ENCODE measurements at regions not wholly inside any gene's neighbourhood (a gene's known extent, or its start where the extent isn't known, plus 50 kb on each side); places are given as distances from the start of the nearest gene placed in this dataset.
A peak's percentile ranks its signal among the peaks of the same experiment; 100 is the strongest.
"Not testable (repeated sequence)": the region's sequence is repeated elsewhere in the genome, so short reads cannot be mapped to it uniquely, and the experiment has no call there.

GRCh38 chr18:22564036-22564435 lies 146.3 kb upstream of the CTAGE1 start:
- peak; percentile 37 for DNase-seq (ENCODE audit: low read depth)

DNA sequence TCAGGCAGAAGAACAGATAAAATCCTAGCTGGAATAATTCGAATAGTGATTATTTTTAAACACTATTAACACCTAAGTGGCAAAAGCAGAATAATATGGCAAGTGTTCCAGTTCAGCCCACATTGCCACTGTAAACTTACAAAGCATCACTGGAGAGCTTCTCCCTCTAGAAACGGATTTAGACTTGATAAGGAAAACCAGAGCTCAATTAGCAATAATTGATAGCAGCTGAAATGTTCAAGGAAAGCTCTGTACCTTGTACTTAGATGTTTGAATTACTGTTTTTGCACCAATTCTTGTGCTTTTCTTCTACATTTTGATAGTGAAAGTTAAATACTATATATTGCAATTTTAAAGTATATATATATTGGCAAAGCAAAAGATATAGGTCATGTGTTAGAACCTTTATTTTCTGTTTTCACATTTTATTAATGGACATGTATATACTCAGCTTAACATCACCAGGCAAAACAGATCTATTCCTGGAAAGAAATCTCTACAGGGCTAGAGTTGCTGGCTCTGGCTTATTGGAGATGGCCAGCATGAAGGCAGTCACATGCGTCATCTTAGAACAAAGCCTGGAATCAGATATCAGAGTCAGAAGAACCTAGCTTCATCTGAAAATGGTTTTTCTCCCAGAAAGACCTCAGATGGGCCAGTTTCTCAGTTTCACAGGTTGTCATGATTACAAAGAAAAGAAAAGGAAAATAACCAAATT lies 149.1 kb upstream of the CTAGE1 start:
- DNase-seq (ENCODE audit: low read depth), result no peak

DNA sequence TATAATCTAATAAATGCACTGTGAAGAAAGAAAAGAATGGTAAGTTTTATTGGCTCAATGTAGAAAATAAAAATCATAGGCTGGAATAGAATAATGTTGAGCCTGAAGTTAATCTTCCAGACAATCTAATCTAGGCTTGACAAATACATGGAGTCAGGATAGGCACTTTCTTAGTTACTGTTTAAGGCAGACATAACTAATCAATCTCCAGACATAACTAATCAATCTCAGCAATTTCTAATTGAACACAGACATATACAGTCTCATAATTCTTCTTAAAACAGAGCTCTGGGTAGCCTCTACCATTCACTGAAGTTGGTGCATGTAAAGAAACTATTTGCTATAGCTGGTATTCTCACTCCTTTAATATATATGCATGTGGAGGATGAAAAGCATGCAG lies 150.1 kb upstream of the CTAGE1 start:
- no peak for DNase-seq (ENCODE audit: low read depth)

- no peak for DNase-seq (ENCODE audit: low read depth)
Measured at GRCh38 chr18:22570492-22570891, 152.8 kb upstream of the CTAGE1 start.

- no peak for DNase-seq (ENCODE audit: low read depth)
Measured at GRCh38 chr18:22572341-22572740, 154.6 kb upstream of the CTAGE1 start.

DNA sequence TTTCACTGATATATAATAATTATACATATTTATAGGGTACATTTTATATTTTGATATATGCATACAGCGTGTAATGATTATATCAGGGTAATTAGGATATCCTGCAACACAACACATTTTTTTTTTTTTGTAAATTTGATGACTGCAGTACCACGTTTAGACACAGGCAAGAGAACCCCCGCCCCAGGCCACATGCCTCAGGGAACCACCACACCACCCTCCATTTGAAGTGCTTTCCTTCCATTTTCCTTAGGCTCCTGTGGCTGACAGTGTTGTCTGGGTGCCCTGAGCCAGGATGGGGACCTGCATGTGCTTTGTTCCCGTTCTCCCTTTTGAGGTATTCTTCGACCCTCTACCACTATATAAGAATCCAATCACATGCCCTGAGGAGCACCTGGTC lies 161.6 kb upstream of the CTAGE1 start:
- DNase-seq (ENCODE audit: low read depth), result no peak

DNA sequence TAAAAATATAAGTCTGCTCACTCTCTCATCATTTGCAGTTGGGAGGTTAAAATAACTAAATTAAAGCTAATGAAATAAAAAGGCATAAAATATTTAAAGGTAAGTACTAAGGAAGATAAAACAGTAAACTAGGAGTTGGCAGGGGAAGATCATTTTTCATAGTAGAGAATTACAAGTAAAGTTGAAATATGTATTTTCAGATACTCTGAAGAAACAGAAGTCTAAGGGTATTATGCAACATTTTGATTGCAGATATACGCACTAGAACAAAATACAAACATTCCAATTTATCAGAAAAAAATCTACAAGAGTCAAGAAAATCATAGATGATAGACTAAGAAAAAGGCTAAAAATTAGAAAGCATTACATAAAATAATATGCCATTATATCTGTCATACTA lies 167.6 kb upstream of the CTAGE1 start:
- DNase-seq (ENCODE audit: low read depth), result no peak

GRCh38 chr18:22585821-22586220 lies 168.1 kb upstream of the CTAGE1 start:
- no peak for DNase-seq (ENCODE audit: low read depth)

- peak; percentile 12 for DNase-seq (ENCODE audit: low read depth)
Measured at GRCh38 chr18:22591222-22591621, 173.5 kb upstream of the CTAGE1 start.

GRCh38 chr18:22594155-22594690 lies 176.5 kb upstream of the CTAGE1 start:
- DNase-seq (ENCODE audit: low read depth), result no peak

GRCh38 chr18:22601481-22601880 lies 183.8 kb upstream of the CTAGE1 start:
- no peak for DNase-seq (ENCODE audit: low read depth)

DNA sequence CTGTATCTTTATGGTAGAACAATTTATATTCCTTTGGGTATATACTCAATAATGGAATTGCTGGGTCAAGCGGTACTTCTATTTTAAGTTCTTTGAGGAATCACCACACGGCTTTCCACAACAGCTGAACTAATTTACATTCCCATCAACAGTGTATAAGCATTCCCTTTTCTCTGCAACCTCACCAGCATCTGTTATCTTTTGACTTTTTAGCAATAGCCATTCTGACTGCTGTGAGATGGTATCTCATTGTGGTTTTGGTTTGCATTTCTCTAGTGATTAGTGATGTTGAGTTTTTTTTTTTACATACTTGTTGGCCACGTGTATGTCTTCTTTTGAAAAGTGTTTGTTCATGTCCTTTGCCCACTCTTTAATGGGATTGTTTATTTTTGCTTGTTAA lies 184.7 kb upstream of the CTAGE1 start:
- DNase-seq (ENCODE audit: low read depth), result not testable (repeated sequence)

GRCh38 chr18:22603902-22604301 lies 186.2 kb upstream of the CTAGE1 start:
- no peak for DNase-seq (ENCODE audit: low read depth)

DNA sequence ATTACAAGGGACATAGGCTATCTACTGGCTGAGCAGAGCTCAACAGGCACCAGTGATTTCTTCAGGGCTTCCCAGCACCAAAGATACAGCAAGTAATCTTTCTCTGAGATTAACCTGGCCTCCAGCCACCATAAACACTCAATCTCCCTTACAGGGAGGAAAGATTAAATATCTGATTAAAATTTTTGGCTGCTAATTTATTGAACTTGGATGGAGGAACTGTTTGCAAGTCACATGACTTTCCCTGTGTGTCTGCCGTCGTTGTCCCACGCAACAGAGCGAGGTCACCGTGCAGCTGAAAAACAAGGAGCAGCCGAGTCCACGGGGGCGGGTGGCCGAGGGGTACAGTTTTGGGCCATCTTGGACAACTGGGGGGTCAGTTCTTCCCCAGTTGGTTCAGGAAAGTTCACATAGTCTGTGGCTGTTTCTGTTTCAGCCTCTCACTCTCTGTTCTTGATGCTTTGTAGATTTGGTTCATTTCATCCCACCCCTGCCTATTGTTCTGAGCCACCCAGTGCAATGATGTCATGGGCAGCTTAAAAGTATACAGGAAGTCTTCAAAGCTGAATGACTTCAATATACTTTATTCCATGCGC lies 186.8 kb upstream of the CTAGE1 start:
- peak; percentile 16 for DNase-seq (ENCODE audit: low read depth)

DNA sequence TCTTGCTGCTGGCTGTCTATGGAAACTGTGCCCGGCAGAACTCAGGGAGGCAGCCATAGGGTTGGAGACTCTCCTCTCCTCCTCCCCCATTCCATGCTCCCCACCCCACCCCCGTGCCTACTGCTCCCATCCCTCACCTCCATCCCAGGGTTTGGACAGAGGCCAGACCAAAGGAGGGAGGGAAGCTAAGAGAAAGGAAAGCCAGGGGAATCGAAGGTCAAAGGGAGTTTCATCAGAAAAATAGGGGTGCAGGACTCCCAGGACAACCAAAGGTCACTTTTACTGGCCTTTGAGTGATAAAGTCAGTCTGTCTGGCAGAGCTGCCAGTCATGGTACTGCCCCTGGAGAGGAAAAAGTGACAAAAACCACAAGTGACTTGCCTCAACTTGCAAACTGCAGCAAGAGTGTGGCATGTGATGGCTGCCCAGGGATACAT lies 187.3 kb upstream of the CTAGE1 start:
- no peak for DNase-seq (ENCODE audit: low read depth)

DNA sequence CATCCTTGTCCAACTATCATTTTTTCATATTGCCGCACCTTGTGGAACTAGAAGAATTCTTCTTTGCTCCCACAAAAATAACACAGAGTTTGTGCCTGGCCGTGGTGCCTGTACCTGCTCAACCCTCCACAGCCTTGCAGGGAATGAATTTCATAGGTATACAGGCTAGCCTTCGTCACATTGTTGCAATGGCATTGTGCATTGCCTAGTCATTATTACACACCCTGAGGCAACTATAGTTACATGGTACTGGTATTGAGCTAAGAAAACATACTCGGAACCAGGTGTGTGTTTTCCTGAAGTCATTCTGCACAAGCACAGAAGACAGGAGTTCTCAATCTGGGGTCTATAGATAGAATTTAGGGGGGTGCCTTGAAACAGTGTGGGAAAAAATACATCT lies 188.0 kb upstream of the CTAGE1 start:
- DNase-seq (ENCODE audit: low read depth), result no peak

DNA sequence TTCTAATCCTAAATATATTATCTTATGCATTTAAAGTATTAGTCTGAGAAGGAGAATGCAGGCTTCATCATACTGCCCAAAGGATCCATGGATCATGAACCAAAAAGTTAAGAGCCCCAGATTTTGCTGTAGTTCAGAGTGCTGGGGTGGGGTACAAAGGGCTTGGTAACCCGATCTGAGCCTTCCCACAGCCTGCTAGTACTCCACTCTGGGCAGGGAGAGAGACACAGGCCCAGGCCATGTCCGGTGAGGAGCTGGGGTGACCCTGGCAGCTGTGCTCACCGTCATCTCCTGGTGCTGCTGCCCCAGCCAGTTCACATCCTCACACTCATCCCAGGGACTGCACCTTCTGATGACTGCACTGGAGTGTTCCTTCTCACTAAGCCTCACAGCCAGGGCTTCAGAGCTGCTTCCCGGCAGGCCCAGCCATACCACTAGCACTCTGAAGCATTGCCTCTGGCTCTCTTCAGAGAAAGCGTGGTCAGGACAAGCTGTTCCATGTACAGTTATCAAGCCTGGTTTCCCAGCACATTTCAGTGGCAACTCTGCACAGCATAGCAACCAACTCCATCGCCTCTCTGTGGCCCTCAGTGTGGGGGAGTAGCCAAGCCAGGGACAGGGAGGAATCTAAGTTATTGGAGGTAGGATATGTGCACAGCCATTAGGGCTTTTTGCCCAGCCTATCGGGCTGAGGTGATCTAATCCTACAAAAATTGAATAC lies 189.0 kb upstream of the CTAGE1 start:
- DNase-seq (ENCODE audit: low read depth), result no peak

- DNase-seq (ENCODE audit: low read depth), result no peak
Measured at GRCh38 chr18:22607284-22607635, 189.5 kb upstream of the CTAGE1 start.

DNA sequence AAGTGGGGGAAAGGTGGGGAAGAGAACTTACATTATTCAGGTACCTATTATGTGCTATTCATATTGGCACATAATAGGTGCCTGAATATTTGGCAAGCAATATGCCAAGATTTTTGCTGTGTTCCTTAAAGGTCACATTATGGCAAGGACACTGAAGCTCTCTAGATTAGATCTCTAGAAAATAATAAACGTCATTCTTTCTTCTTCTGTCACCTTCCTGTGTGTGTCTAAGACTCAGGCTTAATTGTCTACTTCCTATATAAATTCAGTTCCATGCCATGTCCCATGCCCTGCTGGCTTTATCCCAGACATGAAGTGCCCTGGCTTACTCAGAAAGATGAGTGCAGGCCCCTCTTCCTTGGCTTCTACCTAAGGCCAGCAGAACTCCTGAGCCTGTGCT lies 191.1 kb upstream of the CTAGE1 start:
- peak; percentile 13 for DNase-seq (ENCODE audit: low read depth)

DNA sequence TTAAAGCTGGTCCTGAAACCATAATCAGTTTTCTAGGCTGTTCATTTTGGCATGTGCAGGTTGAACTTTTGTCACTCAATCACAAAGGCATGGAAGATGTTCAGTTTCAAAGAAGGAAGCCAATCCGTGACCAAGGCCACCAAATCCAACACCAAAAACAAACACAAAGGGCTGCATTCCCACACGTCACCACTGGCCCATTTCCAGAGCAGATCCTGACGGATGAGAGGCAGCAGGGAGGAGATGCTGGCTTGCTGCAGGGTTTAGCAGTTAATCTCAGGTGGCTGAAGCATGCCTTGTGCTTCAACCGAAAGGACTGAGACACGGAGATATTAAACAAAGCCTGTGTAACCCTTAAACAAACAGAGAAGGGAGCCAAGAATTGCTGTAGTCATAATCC lies 191.9 kb upstream of the CTAGE1 start:
- peak; percentile 62 for DNase-seq (ENCODE audit: low read depth)

GRCh38 chr18:22613058-22613690 lies 195.5 kb upstream of the CTAGE1 start:
- no peak for DNase-seq (ENCODE audit: low read depth)

DNA sequence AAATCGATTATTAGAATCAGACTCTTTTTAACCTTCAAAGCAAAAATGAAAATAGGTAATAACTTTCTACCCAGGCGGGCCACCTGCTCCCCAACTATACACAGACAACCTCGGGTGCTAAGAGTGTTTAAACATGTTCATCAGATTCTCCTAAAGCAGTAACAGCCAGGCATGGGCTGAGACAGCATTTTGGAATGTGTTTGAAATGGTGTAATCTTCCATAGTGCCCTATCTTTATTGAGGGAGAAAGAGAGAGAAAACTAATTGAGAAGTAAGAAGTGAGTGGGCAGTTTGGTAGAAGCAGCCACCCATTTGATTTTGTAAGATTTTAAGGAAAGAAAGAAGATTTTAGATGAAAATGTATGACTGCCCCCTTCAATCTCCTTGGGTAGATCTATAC lies 196.1 kb upstream of the CTAGE1 start:
- no peak for DNase-seq (ENCODE audit: low read depth)

All from Daoy (cell line).